ENCODE measurements at regions not wholly inside any gene's neighbourhood (a gene's known extent, or its start where the extent isn't known, plus 50 kb on each side); places are given as distances from the start of the nearest gene placed in this dataset.
A peak's percentile ranks its signal among the peaks of the same experiment; 100 is the strongest.

DNA sequence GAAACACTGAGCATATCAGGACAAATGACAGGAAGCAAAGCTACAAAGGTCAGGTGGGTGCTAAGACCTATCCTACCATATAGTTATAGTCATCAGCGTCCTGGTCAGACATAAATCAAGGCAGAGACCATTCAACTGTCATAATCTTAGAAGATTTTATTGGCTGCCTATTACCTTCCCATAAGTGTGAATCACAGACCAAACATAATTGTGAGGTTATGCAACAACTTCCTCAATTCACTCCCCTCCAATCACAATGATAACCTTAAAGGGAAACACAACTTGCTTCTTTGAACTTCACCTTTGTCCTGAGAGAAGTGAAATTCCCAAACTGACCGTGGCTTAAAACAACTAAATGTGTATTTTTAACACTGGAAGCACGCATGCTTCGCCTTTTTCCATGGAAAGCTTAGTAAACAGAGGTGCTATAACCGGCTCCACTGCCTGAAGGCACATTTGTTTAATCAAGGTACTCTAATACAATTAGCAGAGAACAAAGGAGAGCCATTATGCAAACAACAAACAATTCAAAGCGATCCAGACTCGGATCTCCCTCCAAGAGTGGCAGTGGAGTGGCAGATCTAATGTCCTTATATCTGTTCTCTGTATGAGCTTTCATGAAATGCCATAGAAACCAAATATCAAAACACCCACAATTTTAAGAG is 84.9 kb downstream of the TMEM114 start:
- Histone ChIP-seq H3K9me3 (ENCODE audit: insufficient read depth in 2 of 2, low read depth in 1 of 2, low read length in 1 of 2) (no peaks in the 10 kb centered on the region), H2BK15ac (ENCODE audit: low read length) (no peak overlapping the region), H3K9ac (replicated peaks in 1 of 4; ENCODE audit: extremely low read depth in 1 of 4, low read depth in 3 of 4, low read length in 3 of 4) (no peak overlapping the region), H3K79me1 (ENCODE audit: low read depth, low read length) (no peaks in the 10 kb centered on the region), H3K27me3 (replicated peaks in 1 of 4; ENCODE audit: control insufficient read depth in 3 of 4, extremely low read depth in 1 of 4, insufficient read depth in 3 of 4, low read length in 3 of 4) (peaks cover 0 to 31% (median 13%) of the 10 kb centered on the region in 4 experiments; a peak in 6 of 7 replicates), H3K18ac (ENCODE audit: extremely low read depth, low read length) (no peak overlapping the region), H4K5ac (ENCODE audit: insufficient read length, low read depth, low read length) (no peak overlapping the region), H3K23ac (ENCODE audit: insufficient read length) (no peak overlapping the region), H3K79me2 (ENCODE audit: control insufficient read depth in 1 of 2, insufficient read depth in 2 of 2, low read length in 2 of 2) (no peaks in the 10 kb centered on the region), H3K14ac (ENCODE audit: insufficient read length) (no peak overlapping the region), H3K56ac (replicated peaks; ENCODE audit: insufficient read length, low read depth, low read length) (no peak overlapping the region), H2AK5ac (ENCODE audit: low read depth, low read length) (no peak overlapping the region), H3K4ac (replicated peaks; ENCODE audit: insufficient read length, low read depth, low read length) (no peak overlapping the region), H4K20me1 (replicated peaks in 1 of 2; ENCODE audit: control insufficient read depth in 1 of 2, insufficient read depth in 2 of 2, low read length in 2 of 2) (no peaks in the 10 kb centered on the region), H3K4me3 (ENCODE audit: extremely low read depth in 1 of 4, insufficient read depth in 2 of 4, low read depth in 3 of 4, low read length in 4 of 4) (no peak overlapping the region), H3K4me1 (replicated peaks in 1 of 4; ENCODE audit: control insufficient read depth in 3 of 4, insufficient read depth in 4 of 4, low read length in 3 of 4) (0 out of 7 replicates have a peak, but pooled peaks cover 0 to 4% (median 0%) of the 10 kb centered on the region in 4 experiments), H2BK120ac (replicated peaks; ENCODE audit: low read depth, low read length) (no peak overlapping the region), H3K27ac (ENCODE audit: low read depth, low read length) (no peak overlapping the region), H4K91ac (replicated peaks; ENCODE audit: insufficient read length, low read length) (no peak overlapping the region), H3K23me2 (ENCODE audit: low read depth, low read length) (no peaks in the 10 kb centered on the region), H4K8ac (ENCODE audit: extremely low read depth, insufficient read depth, low read length) (no peak overlapping the region), H3K36me3 (ENCODE audit: control insufficient read depth in 2 of 4, insufficient read depth in 4 of 4, low read length in 3 of 4) (no peaks in the 10 kb centered on the region), H2BK20ac (ENCODE audit: low read length) (no peak overlapping the region), H2BK5ac (ENCODE audit: low read depth, low read length) (no peak overlapping the region), H2BK12ac (ENCODE audit: low read depth, low read length) (no peak overlapping the region), H2AFZ (ENCODE audit: low read length) (no peak overlapping the region), H3K4me2 (ENCODE audit: insufficient read depth in 1 of 2, low read depth in 2 of 2, low read length in 2 of 2) (no peak overlapping the region)
- 55% methylated on average over 7 of the region's 7 CpGs; no CpG with 5 or more reads in 1 of the 2 experiments for WGBS, 2 experiments (ENCODE audit: extremely low coverage in 1 of 2, insufficient coverage in 1 of 2, insufficient read length in 1 of 2, insufficient replicate concordance in 2 of 2, low coverage in 1 of 2, low lambda C conversion rate in 2 of 2, missing lambda C conversion rate in 1 of 2)
- no peak for FAIRE-seq
- CTCF ChIA-PET (ENCODE audit: partially characterized antibody), result no interaction called here
- POLR2A ChIA-PET (ENCODE audit: partially characterized antibody), result no interaction called here
- no peak for DNase-seq (ENCODE audit: low read depth in 1 of 2, low spot score in 2 of 2)
- TF ChIP-seq JUN (IDR thresholded peaks at IDR 0.05; ENCODE audit: low read depth, low read length) (no peak), NANOG (IDR thresholded peaks at IDR 0.05; ENCODE audit: insufficient read depth, low read depth, low read length, poor library complexity, severe bottlenecking) (peak; percentile 72)
